ENCODE measurements at regions not wholly inside any gene's neighbourhood (a gene's known extent, or its start where the extent isn't known, plus 50 kb on each side); places are given as distances from the start of the nearest gene placed in this dataset.

GRCh38 chr12:76186131-76186906 lies 101.8 kb upstream of the NAP1L1 start:
- Histone ChIP-seq H3K36me3 (no peaks in the 10 kb centered on the region), H3K4me3 (no peak overlapping the region), H3K27ac (no peak overlapping the region), H3K9me3 (no peaks in the 10 kb centered on the region), H3K27me3 (no peaks in the 10 kb centered on the region), H3K4me1 (no peaks in the 10 kb centered on the region)
- no peak for TF ChIP-seq POLR2A (IDR thresholded peaks at IDR 0.05)
- TF ChIP-seq, protein P1, sequence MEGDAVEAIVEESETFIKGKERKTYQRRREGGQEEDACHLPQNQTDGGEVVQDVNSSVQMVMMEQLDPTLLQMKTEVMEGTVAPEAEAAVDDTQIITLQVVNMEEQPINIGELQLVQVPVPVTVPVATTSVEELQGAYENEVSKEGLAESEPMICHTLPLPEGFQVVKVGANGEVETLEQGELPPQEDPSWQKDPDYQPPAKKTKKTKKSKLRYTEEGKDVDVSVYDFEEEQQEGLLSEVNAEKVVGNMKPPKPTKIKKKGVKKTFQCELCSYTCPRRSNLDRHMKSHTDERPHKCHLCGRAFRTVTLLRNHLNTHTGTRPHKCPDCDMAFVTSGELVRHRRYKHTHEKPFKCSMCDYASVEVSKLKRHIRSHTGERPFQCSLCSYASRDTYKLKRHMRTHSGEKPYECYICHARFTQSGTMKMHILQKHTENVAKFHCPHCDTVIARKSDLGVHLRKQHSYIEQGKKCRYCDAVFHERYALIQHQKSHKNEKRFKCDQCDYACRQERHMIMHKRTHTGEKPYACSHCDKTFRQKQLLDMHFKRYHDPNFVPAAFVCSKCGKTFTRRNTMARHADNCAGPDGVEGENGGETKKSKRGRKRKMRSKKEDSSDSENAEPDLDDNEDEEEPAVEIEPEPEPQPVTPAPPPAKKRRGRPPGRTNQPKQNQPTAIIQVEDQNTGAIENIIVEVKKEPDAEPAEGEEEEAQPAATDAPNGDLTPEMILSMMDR (IDR thresholded peaks at IDR 0.05): no peak
- no peak for ATAC-seq
- no peak for DNase-seq
- intact Hi-C loops (cut with DNase I): no loop called here
- WGBS, 4 donors: 61 to 74% (median 72%) methylated on average over 6 of the region's 6 CpGs

DNA sequence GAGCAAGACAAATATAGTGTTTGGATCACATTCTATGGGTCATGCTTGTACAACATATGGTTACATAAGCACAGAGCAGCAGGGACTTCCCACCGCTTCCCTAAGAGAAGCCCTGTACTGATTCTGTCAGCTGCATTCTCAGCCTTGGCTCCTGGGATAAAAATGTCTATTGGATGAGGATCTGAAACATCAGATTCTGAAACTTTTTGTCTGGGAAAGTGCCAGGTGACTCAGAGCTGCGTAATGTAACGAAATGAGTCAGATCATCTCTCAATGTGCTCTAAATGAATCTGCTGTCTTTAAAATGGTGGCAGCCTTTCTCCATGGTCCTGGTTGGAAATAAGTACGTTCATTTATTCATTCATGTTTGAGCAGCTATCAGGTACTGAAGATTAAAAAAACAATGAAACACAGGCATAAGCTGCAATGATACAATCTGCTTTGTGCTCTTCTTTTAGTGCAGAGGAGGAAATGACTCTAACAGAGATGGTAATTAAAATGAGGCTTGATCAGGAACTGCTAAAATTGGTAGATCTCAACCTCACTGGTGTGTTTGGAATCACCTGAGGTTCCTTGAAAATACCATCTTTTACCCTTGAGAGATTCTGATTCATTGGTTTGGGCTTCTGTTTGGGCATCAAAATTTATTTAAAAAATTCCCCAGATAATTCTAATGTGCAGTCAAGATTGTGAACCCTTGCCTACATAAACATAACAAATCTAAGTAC lies 99.1 kb upstream of the NAP1L1 start:
- ATAC-seq (peak in 1 of 4 donors; percentile 81), DNase-seq (peak in 1 of 5 donors; percentile 39)
- intact Hi-C loops (cut with DNase I): no loop called here
- TF ChIP-seq, protein P1 (IDR thresholded peaks at IDR 0.05): no peak
- TF ChIP-seq POLR2A (IDR thresholded peaks at IDR 0.05): no peak
- H3K27me3 ChIP-seq: no peaks in the 10 kb centered on the region
- 41 to 56% (median 46%) methylated on average over 4 of the region's 4 CpGs for WGBS, 4 donors
- H3K4me3 ChIP-seq: no peak overlapping the region
- H3K36me3 ChIP-seq: no peaks in the 10 kb centered on the region
- H3K27ac ChIP-seq: no peak overlapping the region
- no peaks in the 10 kb centered on the region for H3K4me1 ChIP-seq
- no peaks in the 10 kb centered on the region for H3K9me3 ChIP-seq

GRCh38 chr12:76180401-76181277 lies 96.2 kb upstream of the NAP1L1 start:
- Histone ChIP-seq H3K4me3 (no peak overlapping the region), H3K27me3 (no peaks in the 10 kb centered on the region), H3K9me3 (no peaks in the 10 kb centered on the region), H3K36me3 (no peaks in the 10 kb centered on the region), H3K27ac (no peak overlapping the region), H3K4me1 (peaks cover 0 to 9% (median 0%) of the 10 kb centered on the region in 12 donors)
- intact Hi-C loops (cut with DNase I): no loop called here
- ATAC-seq: no peak
- no peak for TF ChIP-seq POLR2A (IDR thresholded peaks at IDR 0.05)
- TF ChIP-seq, protein P1 (IDR thresholded peaks at IDR 0.05): no peak
- WGBS, 4 donors: 87 to 94% (median 93%) methylated on average over 4 of the region's 4 CpGs
- no peak for DNase-seq
